Germinal center (tissue), 1 donor: ENCODE measurements at regions not wholly inside any gene's neighbourhood (a gene's known extent, or its start where the extent isn't known, plus 50 kb on each side); places are given as distances from the start of the nearest gene placed in this dataset.
"Not testable (repeated sequence)": the region's sequence is repeated elsewhere in the genome, so short reads cannot be mapped to it uniquely, and the experiment has no call there.

Experiments
- DNase-seq: peaks from one replicate; pipeline ENCODE4 v3.0.0; 2012; ENCODE audit warnings: mixed read lengths, low spot score

DNA sequence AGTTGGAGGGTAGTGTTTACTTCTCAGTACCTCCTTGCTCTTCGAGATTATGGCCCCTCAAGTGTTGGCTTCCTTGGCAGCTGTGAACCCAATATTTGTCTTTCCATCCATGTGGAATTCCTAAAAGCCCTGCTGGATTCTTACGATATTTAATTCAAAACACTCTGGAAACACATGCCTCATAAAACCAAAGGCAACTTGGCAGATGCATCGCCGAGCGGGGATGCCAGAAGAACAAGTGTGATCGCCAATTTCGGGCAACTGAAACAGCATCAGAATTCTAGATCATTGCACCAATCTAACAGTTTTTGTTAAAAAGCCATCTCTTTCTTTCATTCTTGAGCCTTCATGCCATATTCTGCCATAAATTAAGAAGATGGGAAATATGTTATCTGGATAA lies 934.4 kb downstream of the AACS start:
- no peak for DNase-seq

DNA sequence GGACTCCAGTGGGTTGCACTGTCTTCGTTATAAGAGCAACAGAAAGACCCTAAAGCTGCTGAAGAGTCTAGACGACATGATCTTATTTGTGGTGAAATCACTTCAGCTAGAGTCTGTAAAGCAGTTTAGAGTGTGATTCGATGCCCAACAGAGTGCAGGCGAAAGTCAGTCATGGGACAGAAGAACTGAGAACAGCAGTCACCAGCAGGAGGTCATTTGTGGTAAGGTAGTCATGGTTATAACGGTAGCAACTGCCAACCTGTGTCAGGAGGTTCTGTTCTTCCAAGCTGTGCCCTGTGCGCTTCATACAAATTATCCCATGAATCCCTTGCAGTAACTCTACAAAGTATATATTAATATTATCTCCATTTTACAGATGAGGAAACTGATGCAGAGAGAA lies 954.1 kb downstream of the AACS start:
- DNase-seq = no peak

DNA sequence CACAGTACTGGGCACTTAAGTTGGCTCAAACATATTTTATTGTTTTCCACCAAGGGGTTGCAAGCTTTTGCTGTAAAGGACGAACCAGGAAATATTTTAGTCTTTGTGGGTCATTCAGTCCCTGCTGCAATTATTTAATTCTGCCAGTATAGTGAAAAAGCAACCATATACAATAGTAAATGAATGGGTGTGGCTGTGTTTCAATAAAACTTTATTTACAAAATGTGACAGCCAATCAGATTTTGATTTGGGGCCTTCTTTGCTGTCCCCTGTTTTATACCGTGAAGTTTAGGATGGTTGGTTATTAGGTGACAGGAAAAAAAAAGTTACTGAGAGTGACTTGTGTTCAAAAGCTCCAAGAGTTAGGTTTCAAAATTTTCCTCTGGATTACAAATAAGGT lies 956.4 kb downstream of the AACS start:
- no peak for DNase-seq

DNA sequence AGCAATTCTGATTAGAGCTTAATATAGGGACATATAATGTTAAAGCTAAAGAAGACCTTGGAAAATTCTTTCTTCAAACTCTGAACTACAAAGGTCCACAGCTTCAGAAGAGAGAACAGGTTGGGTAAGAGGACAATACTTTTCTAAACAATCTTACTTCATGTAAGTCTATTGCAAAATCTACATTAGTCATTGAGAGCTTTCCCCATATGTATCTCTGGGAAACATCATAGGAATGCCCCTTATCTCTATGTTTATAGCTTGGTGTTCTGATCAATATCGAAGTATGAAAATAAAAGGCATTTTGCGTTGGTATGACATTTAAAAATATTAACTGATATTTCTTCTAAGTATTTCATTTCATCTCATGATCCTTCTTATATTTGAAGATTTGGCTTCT lies 962.6 kb downstream of the AACS start:
- DNase-seq = no peak

DNA sequence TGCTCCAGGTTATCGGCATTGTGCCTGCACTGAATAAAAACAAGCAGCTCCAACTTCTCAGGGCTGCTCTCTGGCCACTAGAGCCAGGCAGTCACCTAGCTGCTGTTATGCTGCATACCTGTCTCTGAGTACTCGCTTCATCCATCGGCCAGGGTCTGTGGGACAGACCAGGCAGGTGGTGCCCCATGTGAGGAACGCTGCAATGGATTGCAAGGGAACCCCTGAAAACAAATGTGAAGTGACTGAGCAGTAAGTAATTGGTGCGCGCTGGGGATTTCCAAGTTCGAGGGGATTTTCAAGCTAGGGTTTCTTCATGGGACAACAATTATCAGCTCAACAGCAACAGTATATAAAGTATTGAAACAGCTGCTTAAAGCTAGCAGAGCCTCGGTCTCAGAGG lies 965.3 kb downstream of the AACS start:
- DNase-seq = no peak

DNA sequence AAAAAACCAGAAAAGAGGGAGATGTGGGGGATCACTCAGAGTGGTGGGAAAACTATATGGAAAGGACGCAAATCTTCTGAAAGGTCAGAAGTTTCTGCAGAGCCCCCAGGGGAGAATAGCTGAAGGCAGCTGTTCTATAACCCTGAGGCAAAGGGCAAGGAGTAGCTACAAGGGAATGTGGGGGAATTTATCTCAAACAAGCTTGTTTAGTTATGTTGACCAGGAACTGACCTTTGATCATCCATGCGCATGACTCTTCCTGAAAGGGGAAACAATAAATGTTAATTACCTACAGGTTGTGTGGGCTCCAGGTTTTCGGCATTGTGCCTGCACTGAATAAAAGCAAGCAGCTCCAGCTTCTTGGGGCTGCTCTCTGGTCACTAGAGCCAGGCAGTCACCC lies 968.5 kb downstream of the AACS start:
- DNase-seq = no peak

DNA sequence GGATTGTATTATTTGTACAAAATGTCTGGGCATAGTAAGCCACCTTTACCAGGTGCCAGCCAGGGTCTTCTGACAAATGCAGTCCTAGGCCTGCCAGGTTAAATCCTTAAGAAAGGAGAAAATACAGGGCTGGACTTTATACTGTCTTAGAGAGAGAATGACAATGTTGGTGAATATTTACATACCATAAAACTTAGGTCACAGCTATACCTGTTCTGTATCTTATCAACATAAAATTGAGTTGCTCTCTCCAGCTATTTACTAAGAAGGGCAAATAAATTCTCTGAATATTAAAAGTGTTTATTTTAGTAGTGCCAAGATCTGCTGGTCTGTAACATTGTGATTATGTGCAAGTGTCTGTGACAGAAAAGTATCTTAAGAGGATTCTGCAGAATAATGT lies 971.1 kb downstream of the AACS start:
- no peak for DNase-seq

DNA sequence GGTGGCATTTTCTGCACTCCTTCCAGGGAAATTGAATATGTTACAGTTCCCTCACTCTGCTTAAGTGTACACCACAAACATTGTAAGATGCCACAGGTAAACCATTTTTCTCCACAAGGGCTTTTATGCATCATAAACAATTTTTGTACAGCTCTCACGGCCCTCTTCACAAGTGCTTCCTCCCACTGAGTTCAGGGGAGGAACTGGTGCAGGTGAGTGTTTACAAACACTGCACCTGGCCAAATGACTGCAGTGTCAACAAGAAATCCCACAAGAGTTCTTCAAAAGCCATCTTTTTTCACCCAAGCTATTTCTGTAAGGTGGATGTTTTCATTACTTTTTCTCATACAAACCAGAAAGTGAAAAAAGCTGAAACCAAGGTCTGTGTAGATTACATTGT lies 973.2 kb downstream of the AACS start:
- DNase-seq = no peak

DNA sequence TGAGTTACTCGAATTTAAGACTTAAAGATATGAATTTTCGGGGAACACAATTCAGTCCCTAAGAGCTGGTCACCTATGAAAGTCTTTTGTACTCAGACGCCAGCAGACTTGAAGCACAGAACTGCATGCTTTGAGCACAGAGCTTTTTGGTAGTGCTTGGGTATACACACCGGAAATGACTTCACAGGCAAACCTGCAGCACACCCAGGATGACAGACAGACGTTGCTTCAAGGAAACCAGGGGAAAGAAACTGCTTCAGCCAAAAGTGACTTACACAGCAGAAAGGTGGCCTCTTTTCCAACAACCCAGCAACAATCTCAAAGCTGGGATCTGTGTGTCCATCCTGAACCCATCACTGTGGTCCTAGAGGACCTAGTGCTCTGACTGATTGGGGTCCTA lies 975.1 kb downstream of the AACS start:
- DNase-seq = no peak

DNA sequence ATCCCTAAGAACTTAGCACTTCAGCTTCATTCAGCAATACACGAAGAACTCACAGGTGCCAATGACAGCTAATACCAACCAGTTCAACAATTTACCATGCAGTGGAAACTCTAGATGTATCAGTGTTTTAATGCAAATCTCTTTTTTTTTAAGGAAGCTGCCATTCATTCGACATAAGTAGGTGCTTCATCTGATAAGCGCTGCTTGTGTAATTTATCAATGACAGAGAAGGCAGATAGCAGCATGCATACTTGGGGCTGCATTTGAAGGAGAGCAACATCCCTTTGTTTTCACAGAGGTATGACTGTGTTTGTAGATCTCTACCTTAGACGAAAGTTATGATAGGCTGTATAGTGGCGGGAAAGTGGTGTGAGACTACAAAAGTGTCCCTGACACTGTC lies 977.1 kb downstream of the AACS start:
- DNase-seq = no peak

DNA sequence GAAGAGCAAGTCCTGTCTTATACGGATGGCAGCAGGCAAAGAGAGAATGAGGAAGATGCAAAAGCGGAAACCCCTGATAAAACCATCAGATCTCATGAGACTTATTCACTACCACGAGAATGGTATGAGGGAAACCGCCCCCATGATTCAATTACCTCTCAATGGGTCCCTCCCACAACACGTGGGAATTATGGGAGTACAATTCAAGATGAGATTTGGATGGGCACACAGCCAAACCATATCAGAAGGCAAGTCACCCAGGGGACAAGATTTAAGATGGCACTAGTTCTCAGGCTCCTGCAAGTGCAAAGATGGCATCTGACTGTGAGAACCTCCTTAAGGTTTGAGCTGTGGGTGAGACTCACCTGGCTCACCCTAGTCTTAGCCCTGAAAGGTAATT lies 984.3 kb downstream of the AACS start:
- DNase-seq = not testable (repeated sequence)

DNA sequence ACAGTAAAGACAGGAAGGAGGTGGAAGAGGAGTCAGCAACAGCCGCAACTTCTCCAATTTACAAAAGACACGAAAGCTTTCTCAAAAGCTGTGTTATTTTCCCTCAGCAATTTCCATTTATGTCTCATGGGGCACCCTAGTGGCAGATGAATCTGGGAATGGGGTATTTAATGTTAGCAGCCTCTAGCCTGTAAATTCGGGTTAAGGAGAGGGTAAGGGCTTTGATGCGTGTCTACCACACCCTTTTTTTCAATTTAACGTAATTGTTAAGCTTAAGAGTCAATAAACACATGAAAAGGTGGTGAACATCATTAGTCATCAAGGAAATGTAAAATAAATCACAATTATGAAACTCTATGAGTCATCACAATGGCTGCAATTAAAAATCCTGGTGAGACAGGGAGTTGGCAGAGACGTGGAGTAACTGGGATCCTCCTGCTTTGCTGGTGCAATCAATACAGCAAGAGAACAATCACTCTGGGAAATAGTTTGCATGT lies 986.4 kb downstream of the AACS start:
- no peak for DNase-seq

DNA sequence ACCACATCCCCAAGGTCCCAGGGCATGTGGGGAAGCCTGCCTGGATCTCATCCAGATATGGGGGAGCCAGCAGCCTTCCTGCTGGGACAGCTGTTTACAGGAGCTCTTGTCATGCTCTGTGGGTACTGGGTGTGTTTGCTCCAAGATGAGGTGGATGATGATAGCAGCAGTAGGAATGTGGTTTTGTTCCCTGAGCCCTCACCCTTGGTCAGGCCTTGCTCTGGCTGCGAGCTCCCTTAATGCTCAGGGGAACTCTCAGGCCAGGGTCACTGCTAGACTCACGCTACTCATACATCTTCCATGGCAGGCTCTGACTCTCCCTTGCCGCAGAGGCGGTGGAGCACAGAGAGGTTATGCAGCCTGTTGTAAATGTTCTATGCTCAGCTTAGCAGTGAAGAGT lies 990.3 kb downstream of the AACS start:
- no peak for DNase-seq

DNA sequence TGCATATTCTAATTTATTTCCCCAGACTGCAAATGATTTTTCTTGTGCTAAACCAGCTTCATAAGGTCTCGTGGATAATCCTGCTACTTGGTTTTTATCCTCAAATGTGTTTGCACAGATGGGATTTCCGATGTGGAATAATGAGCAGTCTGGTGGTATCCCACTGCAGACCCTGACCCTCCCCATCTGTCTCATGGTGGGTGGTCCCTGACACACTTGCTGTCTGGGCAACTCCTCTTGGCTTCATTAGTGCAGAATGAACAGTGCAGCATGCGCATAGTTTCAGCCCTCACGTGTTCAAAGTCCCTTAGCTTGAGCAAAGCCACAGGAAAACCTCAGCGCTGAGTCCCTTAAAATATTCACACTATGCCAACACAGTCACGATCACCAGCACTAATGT lies 996.5 kb downstream of the AACS start:
- no peak for DNase-seq

DNA sequence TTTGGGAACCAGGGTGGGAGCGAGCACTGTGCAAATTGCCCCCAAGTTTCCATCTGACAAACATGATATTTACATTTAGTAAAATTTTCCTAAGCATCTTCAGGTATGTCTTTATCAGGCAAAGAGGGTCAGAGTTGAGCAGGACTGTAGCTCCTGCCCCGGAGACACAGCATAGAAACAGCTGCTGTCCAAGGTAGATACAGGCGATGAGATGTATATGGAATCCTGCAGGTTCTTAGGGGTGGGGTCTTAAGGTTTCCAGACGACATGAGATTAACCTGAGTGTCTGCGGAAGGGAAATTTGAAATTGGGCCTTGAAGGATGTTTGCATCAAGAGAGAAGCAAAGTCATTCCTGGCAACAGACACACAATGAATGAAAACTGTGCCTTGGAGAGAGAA lies 998.8 kb downstream of the AACS start:
- no peak for DNase-seq

DNA sequence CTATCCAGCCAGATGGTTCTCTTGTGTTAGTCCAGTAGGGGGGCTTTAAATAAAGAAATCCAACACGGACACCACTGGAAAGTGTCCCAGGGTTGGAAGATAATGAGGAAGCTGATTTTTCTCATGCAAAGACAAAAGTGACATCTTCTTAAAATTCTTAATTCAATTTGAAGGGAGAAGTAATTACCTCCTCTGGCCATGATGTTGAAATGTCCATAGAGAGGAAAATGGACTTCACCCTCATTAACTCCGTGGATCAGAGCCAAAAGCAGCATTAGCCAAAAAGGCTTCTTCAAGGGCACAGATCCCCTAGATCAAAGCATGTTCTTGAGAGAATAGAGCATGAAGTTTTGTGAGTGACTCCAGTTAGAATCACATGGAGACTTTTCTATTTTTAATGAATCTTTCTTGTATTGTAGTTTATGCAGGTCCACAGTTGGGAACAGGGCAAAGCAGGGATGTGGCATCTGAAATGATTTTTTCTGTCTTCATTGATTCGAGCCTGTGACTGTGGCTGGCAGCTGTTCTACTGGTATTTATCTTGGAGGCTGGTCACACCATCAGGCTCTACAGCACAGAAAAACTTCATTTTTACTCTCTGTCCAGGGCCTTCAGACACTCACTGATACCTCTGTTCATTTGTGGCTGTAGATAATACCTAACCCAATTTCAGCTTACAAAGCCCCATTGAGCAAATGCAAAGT lies 1002.5 kb downstream of the AACS start:
- DNase-seq = no peak

DNA sequence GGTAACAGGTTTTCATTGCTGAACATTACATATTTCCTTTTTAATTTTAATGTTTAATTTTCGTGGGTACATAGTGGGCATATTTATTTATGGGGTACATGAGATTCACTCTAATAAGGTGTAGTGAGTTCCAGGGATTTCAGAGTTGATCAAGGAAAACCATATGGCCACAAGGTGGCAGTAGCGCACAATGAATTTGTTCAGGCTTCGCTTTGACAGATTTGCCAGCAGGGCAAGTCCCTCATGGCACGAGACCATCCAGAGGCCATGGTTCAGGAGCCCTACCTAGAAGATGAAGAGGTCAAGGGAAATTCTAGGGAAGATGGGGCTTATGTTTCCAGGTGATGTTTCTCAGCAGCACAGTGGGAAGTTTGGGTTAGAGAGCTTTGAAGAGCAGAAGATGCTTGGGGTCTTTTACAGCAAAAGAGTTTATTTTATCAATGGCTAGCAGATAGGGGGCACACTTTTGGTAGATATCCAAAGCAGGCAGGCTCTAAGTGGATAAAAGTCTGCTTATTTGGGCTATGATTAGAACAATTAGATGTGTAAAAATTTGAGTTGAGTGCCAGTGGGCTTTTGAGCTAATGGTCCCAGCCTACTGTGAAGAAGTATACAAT lies 1004.4 kb downstream of the AACS start:
- peak; percentile 15 for DNase-seq

DNA sequence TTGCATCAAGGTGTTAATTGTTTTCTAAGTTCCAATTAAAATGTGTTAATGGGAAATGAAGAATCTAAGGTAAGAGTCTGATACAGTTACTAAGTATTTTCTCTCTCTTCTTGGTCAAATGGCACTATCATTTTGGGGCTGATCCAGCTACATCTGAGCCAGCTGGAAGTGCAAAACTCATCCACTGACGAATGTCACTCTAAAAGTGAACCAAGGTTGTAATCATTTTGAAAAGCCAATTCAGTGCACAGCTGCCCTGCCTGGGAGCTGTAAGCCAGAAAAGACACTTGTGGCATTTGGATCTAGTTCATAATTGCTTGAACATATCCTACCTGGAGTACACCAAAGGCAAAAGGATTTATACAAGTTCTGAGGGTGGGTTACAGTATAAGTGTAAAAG lies 1011.3 kb downstream of the AACS start:
- no peak for DNase-seq

DNA sequence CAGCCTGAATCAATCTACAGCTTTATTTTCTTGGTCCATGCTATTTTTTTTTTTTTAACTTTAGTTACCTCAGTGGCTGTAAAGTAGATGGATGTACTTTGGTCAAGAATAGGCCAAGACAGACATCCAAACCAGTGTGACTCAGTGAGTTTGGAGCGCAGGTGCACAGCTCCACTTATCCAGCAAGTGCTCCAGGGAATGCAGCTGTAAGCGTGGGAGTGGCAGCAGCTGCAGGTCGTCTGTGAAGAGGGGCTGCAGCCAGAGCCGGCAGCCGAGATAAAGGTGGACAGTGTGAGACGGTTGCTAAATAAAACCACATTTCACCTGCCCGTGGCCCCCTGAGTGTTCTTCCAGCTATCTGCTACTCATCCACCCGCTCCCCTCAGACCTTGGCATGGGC lies 1018.7 kb downstream of the AACS start:
- no peak for DNase-seq

DNA sequence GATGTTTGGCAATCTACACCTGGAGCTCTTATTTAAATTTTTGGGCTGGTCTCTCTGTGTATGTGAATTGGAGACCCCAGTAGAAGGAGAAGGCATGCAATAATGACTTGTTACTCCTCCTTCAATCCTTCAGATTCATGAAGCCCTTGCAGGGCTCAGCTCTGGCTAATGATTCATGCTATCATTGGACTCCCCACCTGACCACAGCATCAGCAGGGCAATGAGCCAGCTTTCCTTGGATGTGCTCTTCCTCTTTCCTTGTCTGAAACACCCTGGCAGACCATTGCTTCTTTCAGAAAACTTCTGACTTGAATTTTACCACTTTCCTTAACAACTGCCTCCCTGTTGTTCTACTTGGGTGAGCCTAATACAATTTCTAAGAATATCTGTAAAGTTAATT lies 1019.2 kb downstream of the AACS start:
- DNase-seq = no peak

DNA sequence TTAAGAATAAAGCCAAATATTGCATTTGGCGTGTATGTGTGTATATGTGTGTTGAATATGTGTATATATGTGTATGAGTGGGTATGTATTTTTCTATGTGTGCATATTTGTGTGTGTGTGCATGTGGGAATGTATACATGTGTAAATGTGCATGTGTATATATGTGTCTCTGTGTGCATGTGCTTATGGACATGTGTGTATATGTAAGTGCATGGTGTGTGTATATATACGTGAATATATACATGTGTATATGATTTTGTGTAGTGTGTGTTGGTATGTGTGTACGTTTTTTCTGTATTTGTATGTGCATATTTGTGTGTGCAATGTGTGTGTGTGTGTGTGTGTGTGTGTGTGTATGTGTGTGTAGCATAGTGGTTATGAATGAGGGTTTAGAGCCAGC lies 1021.0 kb downstream of the AACS start:
- DNase-seq = no peak

DNA sequence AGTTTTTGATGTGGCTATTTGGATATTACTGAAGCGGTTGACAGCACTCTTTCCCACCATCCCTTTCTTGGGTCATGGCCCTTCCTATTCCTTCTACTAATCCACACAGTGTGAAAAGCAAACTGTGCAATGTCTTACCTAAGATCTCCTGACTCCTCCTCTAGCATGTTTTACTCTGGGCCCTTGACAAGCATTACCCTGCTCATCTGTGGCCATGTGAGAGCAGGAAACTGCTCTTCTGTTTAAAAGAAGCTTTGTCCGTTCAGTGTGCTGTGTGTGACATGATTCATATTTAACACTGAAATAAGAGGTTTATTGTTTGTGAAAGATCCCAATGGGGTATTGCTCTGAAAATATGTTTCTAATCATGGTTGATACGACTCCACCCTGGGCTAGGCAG lies 1022.5 kb downstream of the AACS start:
- no peak for DNase-seq

DNA sequence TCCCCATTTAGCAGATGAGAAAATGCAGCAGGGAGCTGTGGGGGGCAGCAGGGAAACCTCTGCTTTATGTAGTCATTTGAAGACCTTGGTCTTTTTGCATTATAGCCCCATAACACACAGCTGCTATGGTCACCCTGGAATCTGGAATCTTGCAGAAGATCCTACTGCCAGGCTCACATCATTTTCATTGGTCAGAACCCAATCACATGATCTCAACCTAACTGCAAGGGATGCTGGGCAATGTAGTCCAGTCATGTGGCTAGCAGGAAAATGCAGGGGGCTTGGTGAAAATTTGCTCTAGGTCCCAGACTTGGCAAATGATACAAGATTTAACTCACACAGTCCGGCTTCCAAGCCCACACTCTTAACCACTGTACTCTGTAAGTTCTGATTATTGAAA lies 1028.7 kb downstream of the AACS start:
- DNase-seq = no peak
